Neural progenitor cell (in vitro differentiated cells): ENCODE measurements at regions not wholly inside any gene's neighbourhood (a gene's known extent, or its start where the extent isn't known, plus 50 kb on each side); places are given as distances from the start of the nearest gene placed in this dataset.

ENCODE experiments used
- DNase-seq: peaks from one replicate; pipeline ENCODE4 v3.0.0-alpha.2; 2016; ENCODE audit warnings: low spot score
- H2AFZ ChIP-seq: fragments of 200-600 bp; sonication (generic); replicated peaks from 2 replicates; pipeline ENCODE4 v1.6.1; 2016; ENCODE audit warnings: antibody characterized with exemption
- H3F3A ChIP-seq: fragments of 200-600 bp; sonication (generic); 2 replicates; pipeline ENCODE4 v1.6.1; 2016; ENCODE audit warnings: antibody characterized with exemption, low read depth
- H3K27ac ChIP-seq: fragments of 200-600 bp; sonication (generic); 2 replicates; pipeline ENCODE4 v1.5.1; 2016; ENCODE audit warnings: mild to moderate bottlenecking
- H3K27me3 ChIP-seq: fragments of 200-600 bp; sonication (generic); 2 replicates; pipeline ENCODE4 v1.6.1; 2016; ENCODE audit warnings: mild to moderate bottlenecking, moderate library complexity
- H3K36me3 ChIP-seq: fragments of 200-600 bp; sonication (generic); 2 replicates; pipeline ENCODE4 v1.5.1; 2016
- H3K4me1 ChIP-seq: fragments of 200-600 bp; sonication (generic); 2 replicates; pipeline ENCODE4 v1.6.1; 2016; ENCODE audit warnings: mixed run types
- H3K4me2 ChIP-seq: fragments of 200-600 bp; sonication (generic); 2 replicates; pipeline ENCODE4 v1.6.1; 2016
- H3K4me3 ChIP-seq: fragments of 200-600 bp; sonication (generic); 2 replicates; pipeline ENCODE4 v1.5.1; 2016
- H3K79me2 ChIP-seq: fragments of 200-600 bp; sonication (generic); 2 replicates; pipeline ENCODE4 v1.6.1; 2016; ENCODE audit warnings: low read depth
- H3K9ac ChIP-seq: fragments of 200-600 bp; sonication (generic); 2 replicates; pipeline ENCODE4 v1.6.1; 2016
- H3K9me3 ChIP-seq: fragments of 200-600 bp; sonication (generic); 2 replicates; pipeline ENCODE4 v1.5.1; 2016; ENCODE audit warnings: low read depth
- H4K20me1 ChIP-seq: fragments of 200-600 bp; sonication (generic); 2 replicates; pipeline ENCODE4 v1.6.1; 2016; ENCODE audit warnings: low read depth
- H3K27ac Mint-ChIP-seq: 3 replicates; pipeline ENCODE4 v1.8.0; 2021; ENCODE audit warnings: mixed read lengths
- H3K27me3 Mint-ChIP-seq: 2 replicates; pipeline ENCODE4 v1.8.0; 2022; ENCODE audit warnings: low read depth, mild to moderate bottlenecking, inconsistent platforms, moderate library complexity, mixed read lengths; ENCODE audit not compliant: insufficient read depth
- H3K36me3 Mint-ChIP-seq: 3 replicates; pipeline ENCODE4 v1.8.0; 2021; ENCODE audit warnings: mixed read lengths
- H3K4me1 Mint-ChIP-seq: 3 replicates; pipeline ENCODE4 v1.8.0; 2021; ENCODE audit warnings: mixed read lengths
- H3K4me3 Mint-ChIP-seq: 3 replicates; pipeline ENCODE4 v1.8.0; 2021; ENCODE audit warnings: mild to moderate bottlenecking, moderate library complexity, mixed read lengths
- H3K9me3 Mint-ChIP-seq: 3 replicates; pipeline ENCODE4 v1.8.0; 2020; ENCODE audit warnings: mixed read lengths
- CTCF ChIP-seq: fragments of 200-600 bp; sonication (generic); IDR thresholded peaks from 2 replicates; pipeline ENCODE4 v1.5.1; 2017; ENCODE audit warnings: antibody characterized with exemption, mild to moderate bottlenecking
- EZH2 ChIP-seq: fragments of 200-600 bp; sonication (generic); IDR thresholded peaks from 2 replicates; pipeline ENCODE4 v1.6.1; 2017; ENCODE audit warnings: antibody characterized with exemption, mild to moderate bottlenecking, moderate library complexity
- EZH2phosphoT487 ChIP-seq: fragments of 200-600 bp; sonication (generic); IDR thresholded peaks from 2 replicates; pipeline ENCODE4 v1.6.1; 2017; ENCODE audit warnings: antibody characterized with exemption

GRCh38 chr2:45268631-45269030 is 259.4 kb upstream of the SIX2 start:
- H3K79me2 ChIP-seq: no peaks in the 10 kb centered on the region
- no peak overlapping the region for H3K4me3 Mint-ChIP-seq
- H3K27me3 ChIP-seq: no peaks in the 10 kb centered on the region
- no peak overlapping the region for H3K4me2 ChIP-seq
- H3K4me1 Mint-ChIP-seq: peaks cover 10% of the 10 kb centered on the region
- H2AFZ ChIP-seq: no peak overlapping the region
- H3K36me3 ChIP-seq: no peaks in the 10 kb centered on the region
- no peaks in the 10 kb centered on the region for H3K9me3 Mint-ChIP-seq
- no peaks in the 10 kb centered on the region for H4K20me1 ChIP-seq
- H3K9ac ChIP-seq: no peak overlapping the region
- no peaks in the 10 kb centered on the region for H3K9me3 ChIP-seq
- H3K27ac Mint-ChIP-seq: no peak overlapping the region
- H3K27me3 Mint-ChIP-seq: peaks cover 6% of the 10 kb centered on the region
- no peak for DNase-seq
- H3K36me3 Mint-ChIP-seq: no peaks in the 10 kb centered on the region
- no peak overlapping the region for H3K4me3 ChIP-seq
- no peak overlapping the region for H3K27ac ChIP-seq
- H3F3A ChIP-seq: peaks cover 6% of the 10 kb centered on the region
- peaks cover 11% of the 10 kb centered on the region for H3K4me1 ChIP-seq
- no peak for TF ChIP-seq EZH2phosphoT487
- TF ChIP-seq EZH2: no peak
- no peak for TF ChIP-seq CTCF

GRCh38 chr2:45267062-45267792 is 258.0 kb upstream of the SIX2 start:
- no peaks in the 10 kb centered on the region for H3K79me2 ChIP-seq

GRCh38 chr2:45265336-45265735 is 256.1 kb upstream of the SIX2 start:
- H3K9me3 ChIP-seq: no peaks in the 10 kb centered on the region
- H3K27me3 ChIP-seq: no peaks in the 10 kb centered on the region
- H3K36me3 ChIP-seq: no peaks in the 10 kb centered on the region
- no peaks in the 10 kb centered on the region for H4K20me1 ChIP-seq
- no peak overlapping the region for H3K4me2 ChIP-seq
- no peaks in the 10 kb centered on the region for H3K79me2 ChIP-seq
- no peak overlapping the region for H3K4me3 ChIP-seq
- no peaks in the 10 kb centered on the region for H3F3A ChIP-seq
- no peak overlapping the region for H3K9ac ChIP-seq
- no peaks in the 10 kb centered on the region for H3K36me3 Mint-ChIP-seq
- no peak overlapping the region for H3K4me3 Mint-ChIP-seq
- no peak overlapping the region for H2AFZ ChIP-seq
- H3K27ac ChIP-seq: no peak overlapping the region
- no peak for TF ChIP-seq CTCF
- TF ChIP-seq EZH2phosphoT487: no peak
- TF ChIP-seq EZH2: no peak
- H3K27me3 Mint-ChIP-seq: peaks cover 3% of the 10 kb centered on the region
- H3K27ac Mint-ChIP-seq: no peak overlapping the region
- peaks cover under 1% of the 10 kb centered on the region for H3K4me1 ChIP-seq
- H3K9me3 Mint-ChIP-seq: no peaks in the 10 kb centered on the region
- peaks cover 21% of the 10 kb centered on the region for H3K4me1 Mint-ChIP-seq
- no peak for DNase-seq

More at GRCh38 chr2:45267062-45267792, 258.0 kb upstream of the SIX2 start:
- Histone ChIP-seq H3K4me1 (no peaks in the 10 kb centered on the region), H3F3A (no peaks in the 10 kb centered on the region), H4K20me1 (no peaks in the 10 kb centered on the region), H3K36me3 (no peaks in the 10 kb centered on the region), H3K27me3 (no peaks in the 10 kb centered on the region), H2AFZ (no peak overlapping the region), H3K9me3 (no peaks in the 10 kb centered on the region), H3K4me2 (no peak overlapping the region), H3K9ac (no peak overlapping the region), H3K4me3 (no peak overlapping the region), H3K27ac (no peak overlapping the region)
- Mint-ChIP-seq H3K27ac (no peak overlapping the region), H3K36me3 (no peaks in the 10 kb centered on the region), H3K9me3 (no peaks in the 10 kb centered on the region), H3K4me1 (peaks cover 15% of the 10 kb centered on the region), H3K27me3 (peaks cover 6% of the 10 kb centered on the region), H3K4me3 (no peak overlapping the region)
- no peak for DNase-seq
- TF ChIP-seq EZH2 (no peak), EZH2phosphoT487 (no peak)
